GM20000 (cell line): ENCODE measurements at regions not wholly inside any gene's neighbourhood (a gene's known extent, or its start where the extent isn't known, plus 50 kb on each side); places are given as distances from the start of the nearest gene placed in this dataset.
"Not testable (repeated sequence)": the region's sequence is repeated elsewhere in the genome, so short reads cannot be mapped to it uniquely, and the experiment has no call there.

Experiments used
- DNase-seq: peaks from one replicate; pipeline ENCODE4 v3.0.0; 2012; ENCODE audit warnings: low spot score
- TF ChIP-seq, protein P1 (sequence below): IDR thresholded peaks from 2 replicates; pipeline ENCODE4 v1.5.1; 2012; ENCODE audit warnings: mild to moderate bottlenecking, control low read depth; ENCODE audit errors: extremely low read depth, missing control alignments

DNA sequence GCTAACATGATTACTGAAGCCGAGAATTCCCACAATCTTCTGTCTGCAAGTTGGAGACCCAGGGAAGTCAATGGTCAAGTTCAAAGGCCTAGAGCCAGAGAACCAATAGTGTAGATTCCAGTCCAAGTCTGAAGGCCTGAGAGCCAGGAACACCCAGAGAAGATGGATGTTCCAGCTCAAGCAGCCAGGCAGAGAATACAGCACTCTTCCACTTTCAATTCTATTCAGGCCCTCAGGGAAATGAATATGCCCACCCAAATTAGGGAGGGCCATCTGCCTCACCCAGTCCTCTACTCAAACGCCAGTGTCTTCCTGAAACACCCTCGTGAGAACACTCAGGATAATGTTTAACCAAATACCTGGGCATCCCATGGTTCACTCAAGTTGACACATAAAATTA is 123.5 kb downstream of the THBS2 start:
- TF ChIP-seq, protein P1, sequence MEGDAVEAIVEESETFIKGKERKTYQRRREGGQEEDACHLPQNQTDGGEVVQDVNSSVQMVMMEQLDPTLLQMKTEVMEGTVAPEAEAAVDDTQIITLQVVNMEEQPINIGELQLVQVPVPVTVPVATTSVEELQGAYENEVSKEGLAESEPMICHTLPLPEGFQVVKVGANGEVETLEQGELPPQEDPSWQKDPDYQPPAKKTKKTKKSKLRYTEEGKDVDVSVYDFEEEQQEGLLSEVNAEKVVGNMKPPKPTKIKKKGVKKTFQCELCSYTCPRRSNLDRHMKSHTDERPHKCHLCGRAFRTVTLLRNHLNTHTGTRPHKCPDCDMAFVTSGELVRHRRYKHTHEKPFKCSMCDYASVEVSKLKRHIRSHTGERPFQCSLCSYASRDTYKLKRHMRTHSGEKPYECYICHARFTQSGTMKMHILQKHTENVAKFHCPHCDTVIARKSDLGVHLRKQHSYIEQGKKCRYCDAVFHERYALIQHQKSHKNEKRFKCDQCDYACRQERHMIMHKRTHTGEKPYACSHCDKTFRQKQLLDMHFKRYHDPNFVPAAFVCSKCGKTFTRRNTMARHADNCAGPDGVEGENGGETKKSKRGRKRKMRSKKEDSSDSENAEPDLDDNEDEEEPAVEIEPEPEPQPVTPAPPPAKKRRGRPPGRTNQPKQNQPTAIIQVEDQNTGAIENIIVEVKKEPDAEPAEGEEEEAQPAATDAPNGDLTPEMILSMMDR: no peak
- no peak for DNase-seq

DNA sequence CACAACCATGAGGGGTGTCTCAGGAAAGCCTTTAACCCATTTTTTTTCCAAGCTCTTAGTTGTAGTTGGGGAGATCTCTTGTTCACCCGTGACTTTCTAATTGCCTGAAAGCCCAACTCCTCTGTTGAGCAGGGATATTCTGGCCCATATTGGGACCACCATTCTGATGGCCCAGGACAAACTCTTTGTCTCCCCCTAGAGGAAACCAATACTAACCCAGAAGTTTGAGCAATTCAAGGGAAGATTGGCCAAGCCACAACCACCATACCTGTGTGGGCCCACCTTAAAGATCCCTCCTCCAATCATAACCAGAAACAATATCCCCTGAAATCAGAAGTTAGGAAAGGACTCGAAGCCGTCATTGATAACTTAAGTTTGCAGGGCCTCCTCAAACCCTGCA is 132.6 kb downstream of the THBS2 start:
- TF ChIP-seq, protein P1: no peak

GRCh38 chr6:169119669-169120068 is 134.0 kb downstream of the THBS2 start:
- DNase-seq: no peak
- TF ChIP-seq, protein P1: no peak

More for the DNA sequence above, 132.6 kb downstream of the THBS2 start:
- no peak for DNase-seq

DNA sequence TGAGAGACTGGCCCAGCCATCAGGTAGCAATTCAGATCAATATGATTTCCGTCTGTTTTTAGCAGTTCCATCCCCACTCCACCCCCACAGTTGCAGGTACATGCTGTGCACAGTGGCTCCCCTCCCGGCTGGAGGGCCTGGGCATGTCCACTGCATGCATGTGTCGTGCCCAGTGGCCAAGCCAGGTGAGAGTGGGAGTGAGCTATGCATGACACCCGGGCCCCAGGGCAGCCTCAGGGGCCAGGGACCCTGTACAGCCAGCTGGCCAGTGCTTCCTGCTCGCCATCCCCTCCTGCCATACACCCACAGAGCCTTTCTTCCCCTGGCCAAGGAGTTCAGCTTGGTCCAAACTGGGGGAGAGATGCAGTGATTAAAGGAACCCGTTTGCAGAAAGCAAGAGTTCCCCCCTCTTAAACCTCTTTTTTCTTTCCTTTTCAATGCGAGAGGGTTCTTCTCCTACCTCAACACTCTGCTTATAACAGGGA is 135.3 kb downstream of the THBS2 start:
- TF ChIP-seq, protein P1: no peak
- DNase-seq: no peak

GRCh38 chr6:169117663-169118062 is 136.0 kb downstream of the THBS2 start:
- no peak for DNase-seq
- TF ChIP-seq, protein P1: no peak

DNA sequence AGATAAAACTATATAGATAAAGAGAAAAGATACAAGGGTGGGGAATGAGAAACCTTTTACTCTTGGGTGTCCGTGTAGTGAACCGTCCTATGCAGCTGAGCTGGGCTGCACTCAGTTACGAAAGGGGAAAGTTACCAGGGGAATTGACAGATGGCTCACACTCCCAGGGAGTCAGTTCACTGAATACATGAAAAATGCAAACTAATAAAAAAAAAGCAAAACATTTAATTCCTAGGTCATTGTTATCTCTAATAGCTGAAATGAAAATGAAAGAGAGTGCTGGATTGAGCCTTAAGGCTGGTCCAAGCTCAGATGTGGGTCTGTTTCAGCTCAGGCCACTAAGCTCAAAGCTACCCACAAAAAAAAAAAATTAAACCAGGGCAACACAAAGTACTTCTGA is 138.0 kb downstream of the THBS2 start:
- no peak for DNase-seq
- TF ChIP-seq, protein P1: no peak

- DNase-seq: not testable (repeated sequence)
Observed at GRCh38 chr6:169114632-169115031, 139.0 kb downstream of the THBS2 start.

GRCh38 chr6:169112483-169113320 is 140.9 kb downstream of the THBS2 start:
- TF ChIP-seq, protein P1: no peak
- no peak for DNase-seq
